ENCODE measurements at regions not wholly inside any gene's neighbourhood (a gene's known extent, or its start where the extent isn't known, plus 50 kb on each side); places are given as distances from the start of the nearest gene placed in this dataset.

GRCh38 chr9:90720621-90721265, 78.1 kb upstream of the DIRAS2 start:
- TF ChIP-seq EGR1 (IDR thresholded peaks at IDR 0.05), result no peak
- no peak for TF ChIP-seq MAX (IDR thresholded peaks at IDR 0.05)
- no peak for TF ChIP-seq REST (IDR thresholded peaks at IDR 0.05; ENCODE audit: low read depth)

GRCh38 chr9:90706230-90706629, 63.6 kb upstream of the DIRAS2 start:
- TF ChIP-seq MAX (IDR thresholded peaks at IDR 0.05) (no peak), TAF1 (IDR thresholded peaks at IDR 0.05; ENCODE audit: low read depth) (no peak), NFIC (IDR thresholded peaks at IDR 0.05) (no peak), REST (IDR thresholded peaks at IDR 0.05; ENCODE audit: low read depth) (no peak), TCF12 (IDR thresholded peaks at IDR 0.05; ENCODE audit: low read depth) (no peak), YY1 (IDR thresholded peaks at IDR 0.05; ENCODE audit: low read depth) (no peak), CEBPB (IDR thresholded peaks at IDR 0.05) (no peak)

- TF ChIP-seq NFIC (IDR thresholded peaks at IDR 0.05) (no peak), TAF1 (IDR thresholded peaks at IDR 0.05; ENCODE audit: low read depth) (no peak), TEAD4 (IDR thresholded peaks at IDR 0.05) (no peak), MAX (IDR thresholded peaks at IDR 0.05) (no peak), CREB1 (IDR thresholded peaks at IDR 0.05; ENCODE audit: low read depth) (no peak), TCF12 (IDR thresholded peaks at IDR 0.05; ENCODE audit: low read depth) (no peak), FOXM1 (IDR thresholded peaks at IDR 0.05; ENCODE audit: borderline replicate concordance, low read depth) (no peak)
Measured at GRCh38 chr9:90702441-90702955, 59.9 kb upstream of the DIRAS2 start.

- no peak for TF ChIP-seq TAF1 (IDR thresholded peaks at IDR 0.05; ENCODE audit: low read depth)
- TF ChIP-seq USF1 (IDR thresholded peaks at IDR 0.05), result no peak
- no peak for TF ChIP-seq CREB1 (IDR thresholded peaks at IDR 0.05; ENCODE audit: low read depth)
- TF ChIP-seq REST (IDR thresholded peaks at IDR 0.05; ENCODE audit: low read depth), result no peak
- no peak for TF ChIP-seq TCF12 (IDR thresholded peaks at IDR 0.05; ENCODE audit: low read depth)
- no peak for TF ChIP-seq RAD21 (IDR thresholded peaks at IDR 0.05; ENCODE audit: low read depth)
- no peak for TF ChIP-seq EP300 (IDR thresholded peaks at IDR 0.05; ENCODE audit: borderline replicate concordance)
- no peak for TF ChIP-seq ZBTB7A (IDR thresholded peaks at IDR 0.05; ENCODE audit: low read depth)
- no peak for TF ChIP-seq YY1 (IDR thresholded peaks at IDR 0.05; ENCODE audit: low read depth)
- TF ChIP-seq TEAD4 (IDR thresholded peaks at IDR 0.05), result no peak
- no peak for TF ChIP-seq CEBPB (IDR thresholded peaks at IDR 0.05)
- TF ChIP-seq FOXM1 (IDR thresholded peaks at IDR 0.05; ENCODE audit: borderline replicate concordance, low read depth), result no peak
- no peak for TF ChIP-seq MAX (IDR thresholded peaks at IDR 0.05)
- TF ChIP-seq NFIC (IDR thresholded peaks at IDR 0.05), result no peak
- no peak for TF ChIP-seq EGR1 (IDR thresholded peaks at IDR 0.05)
Measured at GRCh38 chr9:90698871-90699440, 56.3 kb upstream of the DIRAS2 start.

GRCh38 chr9:90697808-90698207, 55.2 kb upstream of the DIRAS2 start:
- TF ChIP-seq CREB1 (IDR thresholded peaks at IDR 0.05; ENCODE audit: low read depth) (no peak), YY1 (IDR thresholded peaks at IDR 0.05; ENCODE audit: low read depth) (no peak), TCF12 (IDR thresholded peaks at IDR 0.05; ENCODE audit: low read depth) (no peak), EP300 (IDR thresholded peaks at IDR 0.05; ENCODE audit: borderline replicate concordance) (no peak), TAF1 (IDR thresholded peaks at IDR 0.05; ENCODE audit: low read depth) (no peak), NFIC (IDR thresholded peaks at IDR 0.05) (no peak), EGR1 (IDR thresholded peaks at IDR 0.05) (no peak), ZBTB7A (IDR thresholded peaks at IDR 0.05; ENCODE audit: low read depth) (no peak), MAX (IDR thresholded peaks at IDR 0.05) (no peak), FOXM1 (IDR thresholded peaks at IDR 0.05; ENCODE audit: borderline replicate concordance, low read depth) (no peak), RAD21 (IDR thresholded peaks at IDR 0.05; ENCODE audit: low read depth) (no peak)
